ENCODE measurements at regions not wholly inside any gene's neighbourhood (a gene's known extent, or its start where the extent isn't known, plus 50 kb on each side); places are given as distances from the start of the nearest gene placed in this dataset.

DNA sequence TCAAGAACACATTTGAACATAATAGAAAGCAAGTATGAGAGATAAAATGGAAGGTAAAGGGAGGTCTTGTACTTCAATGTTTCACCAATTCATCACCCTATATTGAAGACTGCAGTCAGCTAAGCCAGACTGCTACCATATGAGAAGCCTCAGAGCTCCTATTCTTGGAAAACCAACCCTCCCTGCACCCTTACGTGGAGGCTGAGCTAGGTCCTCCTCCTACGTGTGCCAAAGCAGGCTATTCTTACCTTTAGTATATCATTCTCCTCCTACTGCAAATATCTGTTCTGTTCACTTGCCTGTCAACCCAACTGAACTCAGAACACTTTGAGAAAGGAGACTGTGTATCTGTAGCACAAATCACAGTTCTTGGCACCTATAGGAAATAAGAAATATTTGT is 255.8 kb upstream of the HNRNPA3 start:
- Histone ChIP-seq H3K4me1 (ENCODE audit: control extremely low read depth in 1 of 4, control insufficient read depth in 4 of 4, insufficient read depth in 4 of 4, low read length in 3 of 4) (no peaks in the 10 kb centered on the region), H3K4me3 (ENCODE audit: control insufficient read depth in 1 of 7, extremely low read depth in 1 of 7, insufficient read depth in 4 of 7, low read depth in 2 of 7, low read length in 6 of 7) (no peak overlapping the region), H3K9me3 (ENCODE audit: control extremely low read depth in 1 of 5, control insufficient read depth in 4 of 5, insufficient read depth in 2 of 5, low read depth in 1 of 5, low read length in 4 of 5) (no peaks in the 10 kb centered on the region), H3K36me3 (ENCODE audit: control insufficient read depth in 4 of 4, insufficient read depth in 4 of 4, low read length in 3 of 4) (no peaks in the 10 kb centered on the region), H3K27ac (ENCODE audit: insufficient read depth in 1 of 2, low read depth in 1 of 2, low read length in 2 of 2, poor library complexity in 1 of 2, severe bottlenecking in 2 of 2) (no peak overlapping the region), H3K27me3 (replicated peaks in 2 of 5; ENCODE audit: control insufficient read depth in 4 of 5, insufficient read depth in 5 of 5, low read length in 4 of 5) (no peaks in the 10 kb centered on the region)
- CTCF ChIA-PET = interaction anchor here (1.2 kb wide), 1 partner anchor 33 kb away, joined by 3 read pairs; no protein-coding TSS in a partner anchor
- 100% methylated on average over 1 of the region's 2 CpGs for WGBS (ENCODE audit: insufficient coverage)
- POLR2A ChIA-PET = no interaction called here
- DNase-seq = no peak

DNA sequence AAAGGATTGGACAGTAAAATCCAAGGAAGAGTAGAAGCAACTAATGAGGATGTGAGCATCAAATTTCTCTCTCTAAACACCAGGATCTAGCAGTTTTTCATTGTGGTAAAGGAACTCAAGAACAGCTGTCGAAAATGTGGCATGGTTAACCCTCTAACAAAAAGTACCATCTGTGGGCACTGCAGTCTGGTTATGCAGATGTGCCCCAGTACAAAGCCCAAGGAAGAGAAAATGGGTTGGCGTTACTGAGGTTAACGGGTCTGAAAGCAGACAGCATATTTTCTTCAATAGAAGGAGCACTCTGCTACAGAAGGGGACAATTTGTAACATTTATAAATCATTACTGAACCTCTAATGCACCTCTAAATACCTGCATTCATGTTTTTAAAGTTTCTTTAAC is 253.0 kb upstream of the HNRNPA3 start:
- POLR2A ChIA-PET = no interaction called here
- Histone ChIP-seq H3K27ac (ENCODE audit: insufficient read depth in 1 of 2, low read depth in 1 of 2, low read length in 2 of 2, poor library complexity in 1 of 2, severe bottlenecking in 2 of 2) (no peak overlapping the region), H3K4me1 (ENCODE audit: control extremely low read depth in 1 of 4, control insufficient read depth in 4 of 4, insufficient read depth in 4 of 4, low read length in 3 of 4) (no peaks in the 10 kb centered on the region), H3K27me3 (replicated peaks in 2 of 5; ENCODE audit: control insufficient read depth in 4 of 5, insufficient read depth in 5 of 5, low read length in 4 of 5) (no peaks in the 10 kb centered on the region), H3K4me3 (ENCODE audit: control insufficient read depth in 1 of 7, extremely low read depth in 1 of 7, insufficient read depth in 4 of 7, low read depth in 2 of 7, low read length in 6 of 7) (no peak overlapping the region), H3K36me3 (ENCODE audit: control insufficient read depth in 4 of 4, insufficient read depth in 4 of 4, low read length in 3 of 4) (no peaks in the 10 kb centered on the region), H3K9me3 (ENCODE audit: control extremely low read depth in 1 of 5, control insufficient read depth in 4 of 5, insufficient read depth in 2 of 5, low read depth in 1 of 5, low read length in 4 of 5) (no peaks in the 10 kb centered on the region)
- DNase-seq = peak in 2 of 3 donors; percentile 21 to 33
- 50% methylated on average over 1 of the region's 3 CpGs for WGBS (ENCODE audit: insufficient coverage)
- CTCF ChIA-PET = interaction anchor here (0.6 kb wide), 1 partner anchor 54 kb away, joined by 3 read pairs; no protein-coding TSS in a partner anchor

DNA sequence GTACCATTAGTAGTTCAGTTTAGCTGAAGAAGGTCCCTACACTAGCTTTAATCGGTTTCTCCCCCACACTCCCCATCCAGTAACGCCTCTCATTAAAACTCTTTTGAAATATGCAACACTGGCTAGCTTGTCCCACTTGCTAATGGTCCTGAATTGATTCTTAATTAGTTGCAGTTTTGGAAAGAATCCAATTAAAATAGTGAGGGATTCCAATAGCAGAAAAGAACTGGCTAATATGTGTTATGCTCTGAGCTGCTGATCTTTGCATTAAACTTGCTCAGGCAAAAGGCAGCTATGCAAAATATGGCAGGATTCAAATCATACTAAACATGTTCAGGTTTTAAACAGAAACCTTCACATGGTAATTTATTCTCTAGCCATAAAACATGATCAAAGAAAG is 252.5 kb upstream of the HNRNPA3 start:
- CTCF ChIA-PET = interaction anchor here (0.6 kb wide), 1 partner anchor 53 kb away, joined by 3 read pairs; no protein-coding TSS in a partner anchor

DNA sequence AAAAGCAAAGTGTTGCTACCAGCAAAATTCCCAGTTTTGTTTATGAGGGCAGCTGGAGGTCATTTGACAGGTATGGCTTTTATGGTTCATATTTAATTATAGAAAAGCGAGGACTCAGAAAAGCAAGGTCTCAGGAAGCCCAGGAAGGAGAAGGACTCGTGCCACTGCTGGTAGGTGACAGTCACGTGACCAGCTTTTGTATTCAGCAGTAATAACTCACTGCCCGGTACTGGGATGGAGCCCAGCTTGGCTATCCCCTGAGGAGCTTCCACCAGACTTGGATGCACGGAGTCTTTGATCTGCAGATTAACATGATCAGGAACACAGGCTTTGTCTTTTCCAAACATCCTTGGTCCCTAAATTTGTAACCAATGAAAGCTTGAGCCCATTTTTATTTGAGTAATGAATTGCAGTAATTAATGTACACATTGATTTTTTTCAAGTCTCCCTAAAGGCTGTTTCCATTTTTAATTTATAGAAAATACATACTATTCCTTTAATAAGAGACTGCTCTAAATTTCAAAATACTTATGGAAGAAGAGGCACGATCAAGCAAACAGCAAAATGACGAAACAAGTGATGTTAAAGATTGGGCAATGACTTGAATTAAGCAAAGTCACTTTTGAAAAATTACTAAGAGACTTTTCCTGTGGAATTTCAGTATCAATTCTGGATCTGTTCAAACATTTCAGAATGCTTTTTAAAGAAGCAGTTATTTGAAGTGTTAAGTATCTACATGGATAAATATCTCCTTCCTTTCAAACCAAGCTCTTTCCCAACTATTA is 251.7 kb upstream of the HNRNPA3 start:
- 57% methylated on average over 5 of the region's 7 CpGs for WGBS (ENCODE audit: insufficient coverage)
- Histone ChIP-seq H3K27ac (ENCODE audit: insufficient read depth in 1 of 2, low read depth in 1 of 2, low read length in 2 of 2, poor library complexity in 1 of 2, severe bottlenecking in 2 of 2) (no peak overlapping the region), H3K9me3 (ENCODE audit: control extremely low read depth in 1 of 5, control insufficient read depth in 4 of 5, insufficient read depth in 2 of 5, low read depth in 1 of 5, low read length in 4 of 5) (no peaks in the 10 kb centered on the region), H3K4me3 (ENCODE audit: control insufficient read depth in 1 of 7, extremely low read depth in 1 of 7, insufficient read depth in 4 of 7, low read depth in 2 of 7, low read length in 6 of 7) (no peak overlapping the region), H3K4me1 (ENCODE audit: control extremely low read depth in 1 of 4, control insufficient read depth in 4 of 4, insufficient read depth in 4 of 4, low read length in 3 of 4) (no peaks in the 10 kb centered on the region), H3K27me3 (replicated peaks in 2 of 5; ENCODE audit: control insufficient read depth in 4 of 5, insufficient read depth in 5 of 5, low read length in 4 of 5) (no peaks in the 10 kb centered on the region), H3K36me3 (ENCODE audit: control insufficient read depth in 4 of 4, insufficient read depth in 4 of 4, low read length in 3 of 4) (no peaks in the 10 kb centered on the region)
- ChIA-PET POLR2A (no interaction called here), CTCF (no interaction called here)
- no peak for DNase-seq

More for the DNA sequence above, 252.5 kb upstream of the HNRNPA3 start:
- DNase-seq = no peak
- no peaks in the 10 kb centered on the region for H3K36me3 ChIP-seq (ENCODE audit: control insufficient read depth in 4 of 4, insufficient read depth in 4 of 4, low read length in 3 of 4)
- WGBS (ENCODE audit: insufficient coverage) = no CpG with 5 or more reads among the region's 2 CpGs
- no peak overlapping the region for H3K4me3 ChIP-seq (ENCODE audit: control insufficient read depth in 1 of 7, extremely low read depth in 1 of 7, insufficient read depth in 4 of 7, low read depth in 2 of 7, low read length in 6 of 7)
- no peak overlapping the region for H3K27ac ChIP-seq (ENCODE audit: insufficient read depth in 1 of 2, low read depth in 1 of 2, low read length in 2 of 2, poor library complexity in 1 of 2, severe bottlenecking in 2 of 2)
- no peaks in the 10 kb centered on the region for H3K27me3 ChIP-seq (replicated peaks in 2 of 5; ENCODE audit: control insufficient read depth in 4 of 5, insufficient read depth in 5 of 5, low read length in 4 of 5)
- POLR2A ChIA-PET = no interaction called here
- no peaks in the 10 kb centered on the region for H3K4me1 ChIP-seq (ENCODE audit: control extremely low read depth in 1 of 4, control insufficient read depth in 4 of 4, insufficient read depth in 4 of 4, low read length in 3 of 4)
- H3K9me3 ChIP-seq (ENCODE audit: control extremely low read depth in 1 of 5, control insufficient read depth in 4 of 5, insufficient read depth in 2 of 5, low read depth in 1 of 5, low read length in 4 of 5) = no peaks in the 10 kb centered on the region

DNA sequence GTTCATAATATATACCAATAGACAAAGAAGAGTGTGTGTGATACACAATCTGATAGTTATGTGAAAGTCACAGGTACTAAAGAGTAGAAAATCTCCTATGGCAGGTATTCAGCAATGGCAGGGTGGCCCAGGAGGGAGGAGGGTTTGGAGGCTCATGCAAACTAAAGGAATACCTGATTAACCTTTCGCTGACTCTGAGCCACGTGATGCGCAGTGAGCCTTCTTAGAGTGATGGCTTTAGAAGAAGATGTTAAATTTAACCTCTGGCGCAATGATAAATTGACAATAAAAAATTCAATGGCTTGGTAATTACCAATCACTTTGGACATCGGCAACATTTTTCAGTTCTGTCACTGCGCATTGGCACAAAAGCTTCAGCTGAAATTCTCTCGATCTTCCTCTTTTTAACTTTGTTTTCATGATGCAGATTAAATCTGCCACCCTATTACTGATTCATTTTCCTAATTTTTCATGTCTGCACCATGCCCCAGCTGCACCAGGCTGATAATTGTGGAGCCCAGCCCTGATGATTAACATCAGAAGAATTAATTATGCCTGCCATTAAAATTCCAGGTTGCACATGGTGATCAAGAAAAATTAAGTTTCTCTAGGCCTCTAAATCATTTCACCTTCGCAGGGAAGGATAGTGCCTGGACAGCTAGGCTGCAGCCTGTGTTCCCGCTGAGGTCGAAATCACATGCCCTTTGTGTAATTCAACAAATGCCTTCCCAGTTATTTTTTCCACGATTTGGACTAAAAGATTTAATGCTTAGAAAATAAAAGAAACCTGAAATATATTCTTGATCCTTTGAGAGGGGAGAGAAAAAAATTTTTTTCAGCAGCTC is 250.6 kb upstream of the HNRNPA3 start:
- DNase-seq = no peak
- Histone ChIP-seq H3K4me1 (ENCODE audit: control extremely low read depth in 1 of 4, control insufficient read depth in 4 of 4, insufficient read depth in 4 of 4, low read length in 3 of 4) (no peaks in the 10 kb centered on the region), H3K36me3 (ENCODE audit: control insufficient read depth in 4 of 4, insufficient read depth in 4 of 4, low read length in 3 of 4) (no peaks in the 10 kb centered on the region), H3K27ac (ENCODE audit: insufficient read depth in 1 of 2, low read depth in 1 of 2, low read length in 2 of 2, poor library complexity in 1 of 2, severe bottlenecking in 2 of 2) (no peak overlapping the region), H3K9me3 (ENCODE audit: control extremely low read depth in 1 of 5, control insufficient read depth in 4 of 5, insufficient read depth in 2 of 5, low read depth in 1 of 5, low read length in 4 of 5) (no peaks in the 10 kb centered on the region), H3K27me3 (replicated peaks in 2 of 5; ENCODE audit: control insufficient read depth in 4 of 5, insufficient read depth in 5 of 5, low read length in 4 of 5) (no peaks in the 10 kb centered on the region), H3K4me3 (ENCODE audit: control insufficient read depth in 1 of 7, extremely low read depth in 1 of 7, insufficient read depth in 4 of 7, low read depth in 2 of 7, low read length in 6 of 7) (no peak overlapping the region)
- CTCF ChIA-PET = no interaction called here
- POLR2A ChIA-PET = no interaction called here
- WGBS (ENCODE audit: insufficient coverage) = 94% methylated on average over 9 of the region's 11 CpGs

DNA sequence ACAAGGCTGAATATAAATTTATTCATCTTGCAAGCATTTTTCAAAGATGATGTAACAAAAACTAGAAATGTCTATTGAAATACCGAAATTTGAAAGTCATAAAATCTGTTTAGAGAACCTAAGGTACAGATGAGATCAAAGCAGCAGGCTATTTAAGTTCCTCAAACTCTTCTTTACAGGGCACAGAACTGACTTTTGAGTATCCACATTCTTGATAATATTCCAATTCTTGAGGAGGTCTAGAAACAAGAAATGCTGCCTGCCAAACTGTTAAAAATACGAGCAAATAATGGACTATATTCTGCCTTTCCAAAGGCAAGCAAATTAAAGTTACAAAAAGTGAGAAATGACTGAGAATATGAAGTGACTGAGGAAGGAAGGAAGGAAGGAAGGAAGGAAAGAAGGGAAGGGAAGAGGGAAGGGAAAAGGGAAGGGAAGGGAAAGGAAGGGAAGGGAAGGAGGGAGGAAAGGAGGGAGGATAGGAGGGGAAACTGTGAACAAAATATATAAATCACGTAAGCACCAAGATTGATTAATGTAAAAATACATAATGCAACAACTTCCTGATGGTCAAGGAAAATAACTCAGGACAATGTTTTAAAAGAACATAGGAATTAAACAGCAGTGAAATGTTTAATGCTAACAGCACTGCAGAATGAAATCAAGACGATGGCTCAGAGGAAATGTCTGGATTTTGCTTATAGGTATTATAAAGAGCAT is 248.9 kb upstream of the HNRNPA3 start:
- Histone ChIP-seq H3K27me3 (replicated peaks in 2 of 5; ENCODE audit: control insufficient read depth in 4 of 5, insufficient read depth in 5 of 5, low read length in 4 of 5) (no peaks in the 10 kb centered on the region), H3K4me3 (ENCODE audit: control insufficient read depth in 1 of 7, extremely low read depth in 1 of 7, insufficient read depth in 4 of 7, low read depth in 2 of 7, low read length in 6 of 7) (no peak overlapping the region), H3K4me1 (ENCODE audit: control extremely low read depth in 1 of 4, control insufficient read depth in 4 of 4, insufficient read depth in 4 of 4, low read length in 3 of 4) (no peaks in the 10 kb centered on the region), H3K9me3 (ENCODE audit: control extremely low read depth in 1 of 5, control insufficient read depth in 4 of 5, insufficient read depth in 2 of 5, low read depth in 1 of 5, low read length in 4 of 5) (no peaks in the 10 kb centered on the region), H3K27ac (ENCODE audit: insufficient read depth in 1 of 2, low read depth in 1 of 2, low read length in 2 of 2, poor library complexity in 1 of 2, severe bottlenecking in 2 of 2) (no peak overlapping the region), H3K36me3 (ENCODE audit: control insufficient read depth in 4 of 4, insufficient read depth in 4 of 4, low read length in 3 of 4) (no peaks in the 10 kb centered on the region)
- DNase-seq = no peak
- POLR2A ChIA-PET = no interaction called here
- CTCF ChIA-PET = no interaction called here
- WGBS (ENCODE audit: insufficient coverage) = 93% methylated on average over 2 of the region's 4 CpGs
